HepG2 (cell line): ENCODE measurements at regions not wholly inside any gene's neighbourhood (a gene's known extent, or its start where the extent isn't known, plus 50 kb on each side); places are given as distances from the start of the nearest gene placed in this dataset.

Source experiments
- GABPA ChIP-seq, 2 experiments: IDR thresholded peaks; 2 replicates each; pipeline ENCODE4 v1.6.1; 2011 to 2016; ENCODE audit warnings: low read depth in 2 of 2, low read length in 1 of 2, missing biosample characterization in 1 of 2, missing genetic modification characterization in 1 of 2
- JUND ChIP-seq: sonication (generic); formaldehyde crosslinking; IDR thresholded peaks from 2 replicates; pipeline ENCODE4 v1.8.0; 2022; ENCODE audit warnings: mild to moderate bottlenecking, missing genetic modification reagents
- TF ChIP-seq, protein P1 (sequence below): sonication (generic); formaldehyde crosslinking; IDR thresholded peaks from 2 replicates; pipeline ENCODE4 v1.5.0; 2020; ENCODE audit warnings: mild to moderate bottlenecking, missing genetic modification reagents
- TF ChIP-seq, protein P2 (sequence below): sonication (generic); formaldehyde crosslinking; IDR thresholded peaks from 2 replicates; pipeline ENCODE4 v1.5.1; 2020; ENCODE audit warnings: mild to moderate bottlenecking, missing genetic modification reagents, moderate library complexity

DNA sequence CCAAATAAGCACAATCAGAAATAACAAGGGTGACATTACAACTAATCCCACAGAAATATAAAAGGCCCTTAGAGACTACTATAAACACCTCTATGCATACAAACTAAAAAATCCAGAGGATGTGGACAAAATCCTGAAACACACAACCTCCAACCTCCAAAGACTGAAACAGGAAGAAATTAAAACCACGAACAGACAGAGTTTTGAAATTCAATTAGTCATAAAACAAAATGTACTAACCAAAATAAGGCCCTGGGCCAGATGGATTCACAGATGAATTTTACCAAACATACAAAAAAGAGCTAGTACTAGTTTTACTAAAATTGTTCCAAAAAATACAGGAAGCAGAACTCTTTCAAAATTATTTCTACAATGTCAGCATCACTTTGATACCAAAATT, 1043.6 kb downstream of the DIPK2A start:
- no peak for TF ChIP-seq GABPA (IDR thresholded peaks at IDR 0.05; ENCODE audit: low read depth, low read length)
- no peak for TF ChIP-seq GABPA (CRISPR knock-in tag; IDR thresholded peaks at IDR 0.05; ENCODE audit: low read depth)
- TF ChIP-seq, protein P1, sequence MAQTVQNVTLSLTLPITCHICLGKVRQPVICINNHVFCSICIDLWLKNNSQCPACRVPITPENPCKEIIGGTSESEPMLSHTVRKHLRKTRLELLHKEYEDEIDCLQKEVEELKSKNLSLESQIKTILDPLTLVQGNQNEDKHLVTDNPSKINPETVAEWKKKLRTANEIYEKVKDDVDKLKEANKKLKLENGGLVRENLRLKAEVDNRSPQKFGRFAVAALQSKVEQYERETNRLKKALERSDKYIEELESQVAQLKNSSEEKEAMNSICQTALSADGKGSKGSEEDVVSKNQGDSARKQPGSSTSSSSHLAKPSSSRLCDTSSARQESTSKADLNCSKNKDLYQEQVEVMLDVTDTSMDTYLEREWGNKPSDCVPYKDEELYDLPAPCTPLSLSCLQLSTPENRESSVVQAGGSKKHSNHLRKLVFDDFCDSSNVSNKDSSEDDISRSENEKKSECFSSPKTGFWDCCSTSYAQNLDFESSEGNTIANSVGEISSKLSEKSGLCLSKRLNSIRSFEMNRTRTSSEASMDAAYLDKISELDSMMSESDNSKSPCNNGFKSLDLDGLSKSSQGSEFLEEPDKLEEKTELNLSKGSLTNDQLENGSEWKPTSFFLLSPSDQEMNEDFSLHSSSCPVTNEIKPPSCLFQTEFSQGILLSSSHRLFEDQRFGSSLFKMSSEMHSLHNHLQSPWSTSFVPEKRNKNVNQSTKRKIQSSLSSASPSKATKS, result no peak
- TF ChIP-seq JUND (CRISPR knock-in tag), result no peak
- TF ChIP-seq, protein P2, sequence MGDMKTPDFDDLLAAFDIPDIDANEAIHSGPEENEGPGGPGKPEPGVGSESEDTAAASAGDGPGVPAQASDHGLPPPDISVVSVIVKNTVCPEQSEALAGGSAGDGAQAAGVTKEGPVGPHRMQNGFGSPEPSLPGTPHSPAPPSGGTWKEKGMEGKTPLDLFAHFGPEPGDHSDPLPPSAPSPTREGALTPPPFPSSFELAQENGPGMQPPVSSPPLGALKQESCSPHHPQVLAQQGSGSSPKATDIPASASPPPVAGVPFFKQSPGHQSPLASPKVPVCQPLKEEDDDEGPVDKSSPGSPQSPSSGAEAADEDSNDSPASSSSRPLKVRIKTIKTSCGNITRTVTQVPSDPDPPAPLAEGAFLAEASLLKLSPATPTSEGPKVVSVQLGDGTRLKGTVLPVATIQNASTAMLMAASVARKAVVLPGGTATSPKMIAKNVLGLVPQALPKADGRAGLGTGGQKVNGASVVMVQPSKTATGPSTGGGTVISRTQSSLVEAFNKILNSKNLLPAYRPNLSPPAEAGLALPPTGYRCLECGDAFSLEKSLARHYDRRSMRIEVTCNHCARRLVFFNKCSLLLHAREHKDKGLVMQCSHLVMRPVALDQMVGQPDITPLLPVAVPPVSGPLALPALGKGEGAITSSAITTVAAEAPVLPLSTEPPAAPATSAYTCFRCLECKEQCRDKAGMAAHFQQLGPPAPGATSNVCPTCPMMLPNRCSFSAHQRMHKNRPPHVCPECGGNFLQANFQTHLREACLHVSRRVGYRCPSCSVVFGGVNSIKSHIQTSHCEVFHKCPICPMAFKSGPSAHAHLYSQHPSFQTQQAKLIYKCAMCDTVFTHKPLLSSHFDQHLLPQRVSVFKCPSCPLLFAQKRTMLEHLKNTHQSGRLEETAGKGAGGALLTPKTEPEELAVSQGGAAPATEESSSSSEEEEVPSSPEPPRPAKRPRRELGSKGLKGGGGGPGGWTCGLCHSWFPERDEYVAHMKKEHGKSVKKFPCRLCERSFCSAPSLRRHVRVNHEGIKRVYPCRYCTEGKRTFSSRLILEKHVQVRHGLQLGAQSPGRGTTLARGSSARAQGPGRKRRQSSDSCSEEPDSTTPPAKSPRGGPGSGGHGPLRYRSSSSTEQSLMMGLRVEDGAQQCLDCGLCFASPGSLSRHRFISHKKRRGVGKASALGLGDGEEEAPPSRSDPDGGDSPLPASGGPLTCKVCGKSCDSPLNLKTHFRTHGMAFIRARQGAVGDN, result no peak
